K562 (cell line): ENCODE measurements at regions not wholly inside any gene's neighbourhood (a gene's known extent, or its start where the extent isn't known, plus 50 kb on each side); places are given as distances from the start of the nearest gene placed in this dataset.

Experiments used
- ARNT ChIP-seq, 2 experiments: fragments of 450-650 bp; IDR thresholded peaks; 2 replicates each; pipeline ENCODE4 v1.6.1; 2016; ENCODE audit warnings: mild to moderate bottlenecking in 1 of 2
- CTCF ChIP-seq, 3 experiments: IDR thresholded peaks in 2 of 3; conservative IDR thresholded peaks in 1 of 3; 2 replicates each; pipeline ENCODE4 v1.5.1; 2011 to 2012; ENCODE audit warnings: low read length in 3 of 3, mild to moderate bottlenecking in 3 of 3, control low read depth in 2 of 3, improper control_type of control experiment in 1 of 3, inconsistent platforms in 1 of 3, low read depth in 1 of 3, mixed read lengths in 1 of 3, moderate library complexity in 1 of 3; ENCODE audit not compliant: insufficient read depth in 2 of 3
- DNMT1 ChIP-seq: fragments of 450-650 bp; IDR thresholded peaks from 2 replicates; pipeline ENCODE4 v1.6.1; 2016; ENCODE audit warnings: antibody characterized with exemption, mild to moderate bottlenecking
- E2F8 ChIP-seq: fragments of 450-650 bp; IDR thresholded peaks from 2 replicates; pipeline ENCODE4 v1.7.1; 2018; ENCODE audit warnings: mild to moderate bottlenecking, low read depth; ENCODE audit not compliant: partially characterized antibody
- JUNB ChIP-seq: fragments of 450-650 bp; formaldehyde crosslinking; conservative IDR thresholded peaks from 2 replicates; pipeline ENCODE4 v1.4.0; 2020; ENCODE audit warnings: mild to moderate bottlenecking
- MAX ChIP-seq: sonication (generic); formaldehyde crosslinking; IDR thresholded peaks from 2 replicates; pipeline ENCODE4 v1.9.0; 2022; ENCODE audit warnings: mild to moderate bottlenecking, missing genetic modification reagents
- RAD21 ChIP-seq, 2 experiments: fragments of 250-450 bp in 1 of 2; fragments of 450-650 bp in 1 of 2; sonication (Bioruptor Pico) in 1 of 2; formaldehyde crosslinking in 1 of 2; IDR thresholded peaks in 1 of 2; conservative IDR thresholded peaks in 1 of 2; 2 replicates each; pipeline versions ENCODE4 v1.4.0 to v1.8.0; 2020 to 2022; ENCODE audit warnings: mild to moderate bottlenecking in 2 of 2, moderate library complexity in 1 of 2
- RB1 ChIP-seq: fragments of 450-650 bp; IDR thresholded peaks from 2 replicates; pipeline ENCODE4 v1.6.1; 2017; ENCODE audit warnings: low read depth, mild to moderate bottlenecking
- RFX5 ChIP-seq: IDR thresholded peaks from 2 replicates; pipeline ENCODE4 v1.6.1; 2011; ENCODE audit warnings: low read depth, mild to moderate bottlenecking, improper control_type of control experiment, low read length
- SNRNP70 ChIP-seq: fragments of 200-400 bp; formaldehyde crosslinking; optimal IDR thresholded peaks from 2 replicates; pipeline ENCODE3; 2017; ENCODE audit warnings: low read depth, low read length
- ZC3H4 ChIP-seq: sonication (generic); formaldehyde crosslinking; IDR thresholded peaks from 2 replicates; pipeline ENCODE4 v1.9.0; 2021; ENCODE audit warnings: missing genetic modification reagents, borderline replicate concordance
- ZNF274 ChIP-seq: IDR thresholded peaks from 2 replicates; pipeline ENCODE4 v1.6.1; 2011; ENCODE audit warnings: low read depth, mild to moderate bottlenecking, low read length, moderate library complexity, borderline replicate concordance
- ZNF512 ChIP-seq: IDR thresholded peaks from 2 replicates; pipeline ENCODE4 v1.6.1; 2016; ENCODE audit warnings: missing genetic modification characterization, missing compliant biosample characterization

- TF ChIP-seq ZNF274 (no peak), JUNB (CRISPR knock-in tag) (no peak), E2F8 (no peak), ZC3H4 (CRISPR knock-in tag) (no peak), RB1 (no peak), SNRNP70 (no peak), MAX (CRISPR knock-in tag) (no peak), RFX5 (no peak), ARNT (IDR thresholded peaks at IDR 0.05) (no peak), ZNF512 (no peak), CTCF (IDR thresholded peaks at IDR 0.05 in 2 of 3, conservative IDR thresholded peaks at IDR 0.05 in 1 of 3; ENCODE audit: insufficient read depth in 2 of 3, low read depth in 1 of 3, low read length in 3 of 3) (no peak), DNMT1 (no peak), RAD21 (CRISPR knock-in tag; conservative IDR thresholded peaks at IDR 0.05 in 1 of 2, IDR thresholded peaks at IDR 0.05 in 1 of 2) (no peak)
Observed at GRCh38 chr17:36842963-36843558, 94.2 kb upstream of the LHX1 start.
